ENCODE measurements at regions not wholly inside any gene's neighbourhood (a gene's known extent, or its start where the extent isn't known, plus 50 kb on each side); places are given as distances from the start of the nearest gene placed in this dataset.

- intact Hi-C loops (cut with micrococcal nuclease), result no loop called here
- no peaks in the 10 kb centered on the region for H3K4me1 ChIP-seq (ENCODE audit: control insufficient read depth, extremely low read depth, insufficient read depth, low read length)
- H3K9me1 ChIP-seq (replicated peaks; ENCODE audit: control insufficient read depth, extremely low read depth, insufficient read depth, low read length), result no peaks in the 10 kb centered on the region
- no peaks in the 10 kb centered on the region for H3K79me2 ChIP-seq (ENCODE audit: control insufficient read depth, insufficient read depth, low read length)
- TF ChIP-seq JUN (IDR thresholded peaks at IDR 0.05; ENCODE audit: borderline replicate concordance, insufficient read depth, insufficient read length, low read depth), result no peak
- no peak for TF ChIP-seq POLR2A (IDR thresholded peaks at IDR 0.05; ENCODE audit: low read depth, low read length)
- no peak for TF ChIP-seq POLR2AphosphoS5 (IDR thresholded peaks at IDR 0.05; ENCODE audit: insufficient read depth, low read depth, low read length)
- TF ChIP-seq FOS (IDR thresholded peaks at IDR 0.05; ENCODE audit: borderline replicate concordance, insufficient read depth, low read length), result no peak
- TF ChIP-seq MYC (IDR thresholded peaks at IDR 0.05; ENCODE audit: low read depth, low read length), result no peak
- no peak for TF ChIP-seq GATA2 (IDR thresholded peaks at IDR 0.05; ENCODE audit: insufficient read depth, insufficient read length, low read depth, low read length)
- TF ChIP-seq, protein P1, sequence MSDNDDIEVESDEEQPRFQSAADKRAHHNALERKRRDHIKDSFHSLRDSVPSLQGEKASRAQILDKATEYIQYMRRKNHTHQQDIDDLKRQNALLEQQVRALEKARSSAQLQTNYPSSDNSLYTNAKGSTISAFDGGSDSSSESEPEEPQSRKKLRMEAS (IDR thresholded peaks at IDR 0.05; ENCODE audit: insufficient read depth, insufficient read length), result no peak
- TF ChIP-seq CTCF (IDR thresholded peaks at IDR 0.05; ENCODE audit: extremely low read depth in 1 of 2, insufficient read depth in 1 of 2, low read depth in 1 of 2, low read length in 2 of 2), result no peak
- no peak for TF ChIP-seq EZH2 (IDR thresholded peaks at IDR 0.05; ENCODE audit: borderline replicate concordance, low read depth, low read length, severe bottlenecking)
- peaks cover 14% of the 10 kb centered on the region in 2 experiments for H3K27me3 ChIP-seq (ENCODE audit: control insufficient read depth in 2 of 2, insufficient read depth in 2 of 2, low read length in 2 of 2)
- FAIRE-seq (no peak), DNase-seq (ENCODE audit: low read depth, low spot score) (no peak)
- ChIA-PET POLR2A (no interaction called here), CTCF (interaction anchor here (0.5 to 1.6 kb wide), 2 partner anchors 14 to 22 kb away, joined by 4 to 5 read pairs; no protein-coding TSS in a partner anchor)
- H2AFZ ChIP-seq (ENCODE audit: low read depth, low read length), result no peak overlapping the region
- H3K36me3 ChIP-seq (ENCODE audit: control insufficient read depth in 2 of 2, extremely low read depth in 1 of 2, insufficient read depth in 2 of 2, low read length in 2 of 2), result no peaks in the 10 kb centered on the region
- no peak overlapping the region for H3K4me2 ChIP-seq (ENCODE audit: insufficient read depth, low read length)
- dilution Hi-C loops (cut with MboI; ENCODE audit: extremely low pct_ligation_motif_present, low sequenced_read_pairs), result no loop called here
- H3K4me3 ChIP-seq (replicated peaks in 1 of 3; ENCODE audit: insufficient read depth in 1 of 3, low read depth in 1 of 3, low read length in 3 of 3), result no peak overlapping the region
- H3K9ac ChIP-seq (replicated peaks; ENCODE audit: extremely low read depth, insufficient read depth, low read length), result no peak overlapping the region
- BruUV-seq (replicated peaks), result no TSS peak
- no peaks in the 10 kb centered on the region for H4K20me1 ChIP-seq (replicated peaks; ENCODE audit: control insufficient read depth, extremely low read depth, insufficient read depth, low read length)
- H3K27ac ChIP-seq (ENCODE audit: insufficient read depth, low read depth, low read length), result no peak overlapping the region
- no peaks in the 10 kb centered on the region for H3K9me3 ChIP-seq (replicated peaks; ENCODE audit: control insufficient read depth, insufficient read depth, low read length)
These were observed 106.3 kb upstream of the TOP3B start for GRCh38 chr22:22088658-22089458.

Measured in endothelial cell of umbilical vein (primary cell).